Mammary epithelial cell (primary cell): ENCODE measurements at regions not wholly inside any gene's neighbourhood (a gene's known extent, or its start where the extent isn't known, plus 50 kb on each side); places are given as distances from the start of the nearest gene placed in this dataset.

Source experiments
- CTCF ChIP-seq, 2 donors: IDR thresholded peaks in 1 of 2; conservative IDR thresholded peaks in 1 of 2; 2 replicates each; pipeline ENCODE4 v1.5.1; 2011 to 2012; ENCODE audit warnings: inconsistent platforms in 2 of 2, low read length in 2 of 2, mild to moderate bottlenecking in 2 of 2, control low read depth in 1 of 2, low read depth in 1 of 2; ENCODE audit not compliant: insufficient read depth in 1 of 2; ENCODE audit errors: extremely low read depth in 1 of 2
- EZH2 ChIP-seq: IDR thresholded peaks from 2 replicates; pipeline ENCODE4 v1.6.1; 2012; ENCODE audit warnings: low read length, inconsistent platforms, borderline replicate concordance

DNA sequence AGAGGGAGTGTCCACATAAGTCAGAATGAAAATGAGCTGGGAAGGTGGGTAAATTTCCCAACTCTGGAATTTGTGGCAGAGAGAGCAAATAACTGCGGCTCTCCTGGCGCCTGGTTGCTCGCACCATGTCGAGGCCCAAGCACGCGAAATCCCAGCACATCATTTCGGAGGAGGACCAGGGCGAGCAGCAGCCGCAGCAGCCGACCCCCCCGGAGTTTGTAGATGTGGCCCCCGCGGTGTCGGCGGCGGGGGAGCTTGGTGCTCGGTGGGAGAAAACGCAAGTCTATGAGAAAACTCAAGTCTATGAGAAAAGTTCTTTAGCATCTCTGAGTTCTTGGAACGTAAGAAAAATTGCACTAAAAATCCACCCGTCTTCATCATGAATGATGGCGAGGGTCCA lies 60.3 kb downstream of the ACTBL2 start:
- TF ChIP-seq CTCF (conservative IDR thresholded peaks at IDR 0.05 in 1 of 2, IDR thresholded peaks at IDR 0.05 in 1 of 2; ENCODE audit: extremely low read depth in 1 of 2, insufficient read depth in 1 of 2, low read depth in 1 of 2, low read length in 2 of 2) (no peak), EZH2 (no peak)
